GM18520 (cell line): ENCODE measurements at regions not wholly inside any gene's neighbourhood (a gene's known extent, or its start where the extent isn't known, plus 50 kb on each side); places are given as distances from the start of the nearest gene placed in this dataset.
"Not testable (repeated sequence)": the region's sequence is repeated elsewhere in the genome, so short reads cannot be mapped to it uniquely, and the experiment has no call there.

ENCODE experiments used
- ATAC-seq: cut with Tn5 transposase; IDR thresholded peaks from one replicate; pipeline ENCODE4 v1.9.1; 2021; ENCODE audit not compliant: unreplicated experiment

- no peak for ATAC-seq
Observed at GRCh38 chr7:132030883-132031282, 474.5 kb upstream of the PODXL start.

- no peak for ATAC-seq
Observed at GRCh38 chr7:132030086-132030568, 473.7 kb upstream of the PODXL start.

DNA sequence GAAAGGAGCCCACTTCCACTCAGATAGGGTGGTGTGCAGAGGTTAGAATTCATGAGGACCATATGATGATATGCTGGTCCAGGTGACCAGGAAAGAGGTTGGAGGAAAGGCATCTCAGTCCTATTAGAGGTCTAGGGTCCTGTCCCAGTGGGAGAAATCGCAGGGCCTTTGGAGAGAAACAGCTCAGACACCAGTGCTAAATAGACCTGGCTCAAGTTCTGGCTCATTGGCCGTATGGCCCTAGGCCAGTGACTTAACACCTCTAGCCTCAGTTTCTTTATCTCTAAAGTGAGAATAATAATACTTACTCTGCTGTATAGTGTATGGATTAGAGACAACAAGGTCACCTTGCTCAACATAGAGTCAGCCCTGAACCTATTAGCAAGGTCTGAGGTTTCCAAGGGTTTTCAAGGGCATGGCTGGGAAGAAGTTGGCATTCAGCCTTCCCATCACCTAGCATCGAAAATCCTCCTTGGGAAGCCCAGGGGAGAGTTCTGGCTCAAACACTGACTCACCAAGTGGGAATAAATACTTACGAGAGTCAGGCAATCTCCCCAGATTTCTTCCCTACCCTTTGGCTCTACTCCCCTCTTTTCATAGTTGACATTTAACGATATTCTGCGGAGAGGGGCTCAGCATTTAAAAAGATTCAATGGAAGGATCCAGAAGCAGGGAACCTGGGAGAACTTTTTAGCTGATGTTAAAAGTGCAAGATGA, 473.1 kb upstream of the PODXL start:
- ATAC-seq, result no peak

GRCh38 chr7:132028144-132028920, 471.9 kb upstream of the PODXL start:
- no peak for ATAC-seq

DNA sequence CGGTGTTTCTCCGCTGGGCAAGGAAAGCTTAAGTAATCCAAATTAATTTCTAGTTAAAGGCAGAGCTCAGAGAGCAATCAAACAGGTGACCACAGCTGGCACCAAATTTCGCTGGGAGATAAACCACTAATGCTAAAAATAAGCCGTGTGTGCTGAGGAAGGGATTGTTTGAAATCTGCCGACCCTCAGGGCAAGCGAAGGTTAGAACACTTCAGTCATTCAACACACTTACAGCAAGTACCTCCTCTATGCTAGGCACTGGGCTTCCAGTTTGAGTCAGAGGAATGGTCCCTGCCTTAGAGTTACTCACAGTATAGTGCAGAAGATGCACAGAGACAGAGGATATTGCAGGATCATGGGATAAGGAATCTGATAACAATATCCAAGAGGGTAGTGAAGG, 467.9 kb upstream of the PODXL start:
- ATAC-seq, result no peak

- no peak for ATAC-seq
Observed at GRCh38 chr7:132023466-132023865, 467.0 kb upstream of the PODXL start.

DNA sequence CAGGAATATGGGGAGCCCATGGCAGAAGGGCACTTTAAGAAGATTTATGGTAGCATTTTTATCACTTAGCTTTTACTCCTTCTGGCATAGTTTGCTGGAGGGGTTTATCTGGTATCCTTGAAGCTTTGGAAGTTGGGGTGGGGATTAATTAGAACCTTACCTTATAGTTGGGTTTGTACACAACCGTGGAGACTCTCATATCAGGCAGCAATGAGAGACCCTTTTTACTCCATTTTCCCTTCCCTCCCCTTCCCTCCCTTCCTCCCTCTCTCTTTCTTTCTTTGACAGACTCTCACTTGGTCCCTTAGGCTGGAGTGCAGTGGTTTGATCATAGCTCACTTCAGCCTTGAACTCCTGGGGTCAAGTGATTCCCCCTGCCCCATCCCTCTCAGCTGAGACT, 465.8 kb upstream of the PODXL start:
- ATAC-seq, result no peak

DNA sequence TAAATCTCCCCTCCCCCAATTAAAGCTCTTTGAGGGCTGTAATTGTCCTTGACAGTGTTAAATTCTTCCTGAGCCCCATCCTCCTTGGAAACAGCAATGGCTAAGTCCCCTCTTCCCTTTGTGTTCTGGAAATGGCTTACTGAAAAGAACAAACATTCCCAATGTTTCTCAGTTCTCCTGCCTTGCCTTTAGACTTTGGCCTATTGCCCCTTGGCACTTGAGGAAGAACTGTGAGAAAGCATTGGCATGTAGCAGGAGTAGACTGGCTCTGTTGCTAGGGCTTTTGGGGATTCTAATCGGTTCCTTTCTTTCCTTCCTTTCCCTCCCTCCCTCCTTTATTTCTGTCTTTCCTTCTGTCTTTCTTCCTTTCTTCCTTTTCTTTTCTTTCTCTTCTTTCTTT, 463.3 kb upstream of the PODXL start:
- no peak for ATAC-seq

DNA sequence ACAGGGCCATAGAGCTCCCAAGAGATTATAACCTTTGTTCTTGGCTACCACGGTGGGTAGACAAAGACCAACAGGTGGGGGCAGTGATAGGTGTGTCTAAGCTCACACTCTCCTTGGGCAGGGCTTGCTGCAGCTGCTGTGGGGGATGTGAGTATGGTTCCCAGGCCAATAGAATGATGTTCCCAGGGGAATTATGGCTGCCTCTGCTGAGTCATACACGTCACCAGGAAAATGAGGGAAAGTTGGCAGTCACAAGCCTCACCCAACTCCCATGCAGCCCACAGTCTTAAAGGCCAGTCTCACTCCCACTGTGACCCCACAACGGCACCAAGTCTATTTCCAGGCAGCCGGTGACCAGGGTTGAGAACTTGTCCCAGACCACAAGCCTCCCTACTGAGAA, 453.4 kb upstream of the PODXL start:
- ATAC-seq, result no peak

- no peak for ATAC-seq
Observed at GRCh38 chr7:132004529-132004928, 448.1 kb upstream of the PODXL start.

- ATAC-seq, result no peak
Observed at GRCh38 chr7:132002343-132002968, 446.0 kb upstream of the PODXL start.

GRCh38 chr7:132001146-132001545, 444.7 kb upstream of the PODXL start:
- no peak for ATAC-seq

DNA sequence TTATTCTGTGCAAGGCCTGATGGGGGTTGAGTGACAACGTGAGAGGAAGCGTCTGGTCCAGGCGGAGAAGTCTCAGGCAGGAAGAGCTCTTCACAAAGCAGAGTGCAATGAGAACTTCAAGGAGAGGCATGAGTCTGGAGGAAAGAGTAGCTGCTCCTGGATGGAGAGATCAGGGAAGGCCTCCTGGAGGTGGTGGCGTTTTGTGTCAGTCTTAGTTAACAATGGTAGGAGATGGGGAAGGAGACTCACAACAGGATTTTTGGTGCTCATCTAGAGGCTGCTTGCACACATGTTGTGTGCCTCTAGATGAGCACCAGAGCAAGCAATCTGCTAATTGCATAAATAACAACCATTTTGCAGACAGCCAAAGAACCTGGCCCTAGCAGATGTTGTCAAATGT, 442.8 kb upstream of the PODXL start:
- ATAC-seq, result no peak

DNA sequence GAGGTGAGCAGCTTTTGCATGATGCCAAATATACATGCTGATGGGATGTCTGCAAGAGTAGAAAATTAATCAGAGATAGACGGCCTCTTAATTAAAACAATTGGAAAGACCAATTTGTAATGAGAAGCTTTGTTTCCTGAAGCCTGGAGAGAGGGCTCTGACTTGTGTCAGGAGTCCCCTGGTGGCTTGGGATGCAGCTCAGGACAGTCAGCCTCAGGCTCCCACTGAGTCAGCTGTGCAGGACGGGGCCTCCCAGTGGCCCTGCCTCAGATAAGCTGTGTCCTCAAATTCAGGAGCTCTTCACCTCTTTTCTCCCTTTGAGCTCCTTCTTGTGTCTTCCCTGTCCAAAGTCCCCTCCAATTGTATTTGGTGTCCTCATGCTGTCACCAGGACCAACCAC, 438.9 kb upstream of the PODXL start:
- ATAC-seq, result no peak

DNA sequence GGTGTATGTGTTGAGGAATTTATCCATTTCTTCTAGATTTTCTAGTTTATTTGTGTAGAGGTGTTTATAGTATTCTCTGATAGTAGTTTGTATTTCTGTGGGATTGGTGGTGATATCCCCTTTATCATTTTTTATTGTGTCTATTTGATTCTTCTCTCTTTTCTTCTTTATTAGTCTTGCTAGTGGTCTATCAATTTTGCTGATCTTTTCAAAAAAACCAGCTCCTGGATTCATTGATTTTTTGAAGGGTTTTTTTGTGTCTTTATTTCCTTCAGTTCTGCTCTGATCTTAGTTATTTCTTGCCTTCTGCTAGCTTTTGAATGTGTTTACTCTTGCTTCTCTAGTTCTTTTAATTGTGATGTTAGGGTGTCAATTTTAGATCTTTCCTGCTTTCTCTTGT, 424.6 kb upstream of the PODXL start:
- ATAC-seq, result not testable (repeated sequence)

DNA sequence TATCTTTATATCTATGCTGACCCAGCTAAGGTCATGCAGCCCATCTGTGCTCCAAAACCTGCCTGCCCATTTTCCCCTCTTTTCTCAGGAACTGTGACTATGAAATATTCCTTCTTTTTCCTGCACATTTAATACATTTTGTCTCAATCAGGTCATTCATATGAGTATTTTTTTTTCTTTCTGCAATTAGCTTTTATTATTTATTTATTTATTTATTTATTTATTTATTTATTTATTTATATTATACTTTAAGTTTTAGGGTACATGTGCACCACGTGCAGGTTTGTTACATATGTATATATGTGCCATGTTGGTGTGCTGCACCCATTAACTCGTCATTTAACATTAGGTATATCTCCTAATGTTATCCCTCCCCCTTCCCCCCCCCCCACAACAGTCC, 421.7 kb upstream of the PODXL start:
- ATAC-seq, result not testable (repeated sequence)

DNA sequence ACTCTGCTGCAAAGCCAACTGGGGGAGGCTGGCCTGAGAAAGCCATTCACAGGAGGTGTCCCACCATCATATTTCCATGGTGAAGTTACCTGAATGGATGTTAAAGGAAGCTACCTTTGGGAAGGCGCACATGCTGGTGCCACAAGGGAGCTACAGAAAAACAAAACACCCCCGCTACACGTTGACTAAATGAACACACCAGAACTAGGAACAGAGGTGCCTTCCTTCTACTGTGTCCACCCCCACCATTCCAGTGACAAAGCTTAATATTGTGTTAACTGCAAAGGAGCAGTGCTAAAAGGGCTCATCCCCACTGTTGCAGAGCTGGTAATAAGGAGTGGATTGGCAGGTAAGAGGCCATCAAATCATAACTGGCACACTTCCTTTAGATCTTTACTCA, 420.0 kb upstream of the PODXL start:
- ATAC-seq, result no peak

DNA sequence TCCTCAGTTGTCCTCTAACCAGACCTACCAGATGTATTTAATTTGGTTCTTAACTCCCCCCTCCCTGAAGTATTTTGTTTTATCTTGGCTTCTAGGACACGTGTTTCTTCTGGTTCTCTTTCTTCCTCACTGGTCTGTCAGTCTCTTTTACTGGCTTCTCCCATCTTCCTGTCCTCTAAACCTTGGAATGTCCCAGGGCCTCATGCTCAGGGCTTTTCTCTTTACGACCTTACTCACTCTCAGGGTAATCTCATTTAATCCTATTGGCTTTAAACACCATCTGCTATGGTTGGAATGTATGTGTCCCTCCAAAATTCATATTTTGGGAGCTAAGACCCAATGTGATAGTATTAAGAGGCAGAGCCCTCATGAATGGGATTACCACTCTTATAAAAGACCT, 418.2 kb upstream of the PODXL start:
- no peak for ATAC-seq

DNA sequence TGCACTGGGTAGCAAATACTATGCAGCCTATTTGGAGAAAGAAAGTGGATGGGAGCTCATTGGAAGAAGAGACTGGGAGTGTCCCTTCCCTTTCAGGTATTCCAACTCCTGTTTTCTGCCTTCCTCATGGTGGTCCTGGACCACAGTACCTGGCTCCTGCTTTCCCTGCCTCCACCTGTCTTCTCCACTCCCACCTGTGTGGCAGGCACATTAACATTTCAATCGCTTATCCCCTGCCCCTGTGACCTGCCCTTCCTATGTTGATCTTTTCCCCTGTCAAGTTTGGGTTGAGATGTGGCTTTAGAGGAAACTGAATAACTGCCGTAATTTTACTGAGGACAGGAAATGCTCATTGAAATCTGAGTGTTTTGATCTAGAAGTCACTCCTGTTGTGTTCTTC, 415.8 kb upstream of the PODXL start:
- no peak for ATAC-seq

GRCh38 chr7:131970602-131971001, 414.2 kb upstream of the PODXL start:
- no peak for ATAC-seq

DNA sequence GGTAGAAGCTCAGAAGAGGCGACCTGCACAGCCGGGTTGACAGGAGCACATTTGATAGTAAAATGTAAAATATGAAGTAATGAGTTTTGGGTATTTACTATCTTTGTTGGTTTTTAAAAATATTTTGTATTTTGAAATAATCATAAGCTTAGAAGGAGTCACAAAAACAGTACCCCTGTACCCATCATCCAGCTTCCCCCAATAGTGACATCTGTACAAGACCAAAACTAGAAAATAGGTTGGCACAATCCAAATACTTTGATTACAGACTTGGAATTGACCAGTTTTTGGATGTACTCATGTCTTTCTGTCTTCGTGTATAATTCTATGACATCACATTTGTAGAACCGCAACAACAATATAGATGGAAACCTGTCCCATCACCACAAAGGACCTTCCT, 413.1 kb upstream of the PODXL start:
- no peak for ATAC-seq

GRCh38 chr7:131967216-131967730, 410.8 kb upstream of the PODXL start:
- ATAC-seq, result no peak
